22Rv1 (cell line): ENCODE measurements at regions not wholly inside any gene's neighbourhood (a gene's known extent, or its start where the extent isn't known, plus 50 kb on each side); places are given as distances from the start of the nearest gene placed in this dataset.

Experiments used
- H3K27ac ChIP-seq: fragments of 450-650 bp; 2 replicates; pipeline ENCODE4 v1.5.1; 2017
- ZFX ChIP-seq: fragments of 450-650 bp; IDR thresholded peaks from 2 replicates; pipeline ENCODE4 v1.6.1; 2017; ENCODE audit warnings: antibody characterized with exemption, borderline replicate concordance
- TF ChIP-seq, protein P1 (sequence below): fragments of 450-650 bp; IDR thresholded peaks from 2 replicates; pipeline ENCODE4 v1.5.1; 2017; ENCODE audit warnings: mild to moderate bottlenecking

DNA sequence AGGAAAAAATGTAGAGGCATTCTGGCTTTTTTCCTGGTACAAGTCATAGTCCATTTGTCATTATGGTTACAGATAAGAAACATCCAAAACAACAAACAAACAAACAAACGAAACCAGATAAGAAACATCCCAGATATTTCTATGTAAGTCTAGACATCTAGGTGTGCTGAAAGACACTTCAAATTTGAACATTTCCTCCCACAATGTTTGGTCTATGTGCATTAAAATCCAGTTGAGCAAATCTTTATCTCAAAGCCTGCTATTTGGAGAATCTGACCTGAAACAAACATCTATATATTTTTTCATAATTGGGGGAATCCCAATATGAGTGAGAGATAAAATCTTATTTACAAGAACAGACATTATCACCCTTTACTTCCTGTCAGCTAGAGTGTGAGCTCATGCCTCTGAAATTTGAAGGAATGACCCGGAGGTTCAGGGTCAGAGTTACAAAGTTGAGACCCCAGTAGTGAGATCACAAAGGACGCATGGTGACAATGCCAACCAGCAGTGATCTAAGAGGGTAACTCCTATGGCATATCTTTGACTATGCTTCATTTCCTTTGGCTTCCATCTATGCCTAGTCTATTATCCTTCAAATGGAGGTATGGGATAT is 182.9 kb upstream of the ATP1B1 start:
- H3K27ac ChIP-seq, result no peak overlapping the region
- TF ChIP-seq, protein P1, sequence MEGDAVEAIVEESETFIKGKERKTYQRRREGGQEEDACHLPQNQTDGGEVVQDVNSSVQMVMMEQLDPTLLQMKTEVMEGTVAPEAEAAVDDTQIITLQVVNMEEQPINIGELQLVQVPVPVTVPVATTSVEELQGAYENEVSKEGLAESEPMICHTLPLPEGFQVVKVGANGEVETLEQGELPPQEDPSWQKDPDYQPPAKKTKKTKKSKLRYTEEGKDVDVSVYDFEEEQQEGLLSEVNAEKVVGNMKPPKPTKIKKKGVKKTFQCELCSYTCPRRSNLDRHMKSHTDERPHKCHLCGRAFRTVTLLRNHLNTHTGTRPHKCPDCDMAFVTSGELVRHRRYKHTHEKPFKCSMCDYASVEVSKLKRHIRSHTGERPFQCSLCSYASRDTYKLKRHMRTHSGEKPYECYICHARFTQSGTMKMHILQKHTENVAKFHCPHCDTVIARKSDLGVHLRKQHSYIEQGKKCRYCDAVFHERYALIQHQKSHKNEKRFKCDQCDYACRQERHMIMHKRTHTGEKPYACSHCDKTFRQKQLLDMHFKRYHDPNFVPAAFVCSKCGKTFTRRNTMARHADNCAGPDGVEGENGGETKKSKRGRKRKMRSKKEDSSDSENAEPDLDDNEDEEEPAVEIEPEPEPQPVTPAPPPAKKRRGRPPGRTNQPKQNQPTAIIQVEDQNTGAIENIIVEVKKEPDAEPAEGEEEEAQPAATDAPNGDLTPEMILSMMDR, result no peak
- no peak for TF ChIP-seq ZFX

DNA sequence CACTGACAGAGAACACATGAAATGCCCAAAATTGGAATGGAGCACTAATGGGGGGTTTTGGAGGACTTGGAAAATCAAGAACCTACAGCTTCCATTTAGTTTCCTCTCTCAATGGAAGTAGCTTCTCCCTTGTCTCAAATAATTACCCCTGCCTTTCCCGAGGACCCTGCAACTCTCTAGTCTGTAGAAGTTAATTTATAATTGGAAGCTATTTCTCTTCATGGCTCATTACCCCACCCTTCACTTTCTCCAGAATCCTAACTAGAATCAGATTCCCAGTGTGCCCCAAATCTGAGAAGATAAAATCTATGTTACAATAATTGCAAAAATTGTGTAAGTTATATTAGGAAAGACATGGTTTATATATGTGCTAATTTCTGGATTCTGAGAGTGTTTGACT is 181.5 kb upstream of the ATP1B1 start:
- no peak overlapping the region for H3K27ac ChIP-seq
- TF ChIP-seq ZFX, result no peak
- TF ChIP-seq, protein P1, result no peak

DNA sequence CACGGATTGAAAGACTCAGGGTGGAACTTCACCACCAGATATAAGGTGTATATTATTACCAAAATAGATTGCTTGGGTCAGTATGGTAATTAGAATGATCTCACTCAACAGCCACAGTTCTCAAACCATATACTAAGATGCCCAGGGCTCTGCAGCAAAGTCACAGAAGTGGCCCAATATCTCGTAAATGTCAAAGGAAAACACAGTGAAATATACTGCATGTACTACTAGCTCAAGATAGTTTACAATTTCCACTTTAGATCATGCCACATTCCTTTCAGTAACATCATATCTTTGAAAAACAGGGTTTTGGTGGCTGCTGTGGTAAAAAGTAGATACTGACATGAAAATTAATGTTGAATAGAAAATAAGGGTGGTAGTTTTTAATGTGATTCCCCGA is 180.3 kb upstream of the ATP1B1 start:
- no peak overlapping the region for H3K27ac ChIP-seq
- TF ChIP-seq, protein P1, result no peak
- TF ChIP-seq ZFX, result no peak

DNA sequence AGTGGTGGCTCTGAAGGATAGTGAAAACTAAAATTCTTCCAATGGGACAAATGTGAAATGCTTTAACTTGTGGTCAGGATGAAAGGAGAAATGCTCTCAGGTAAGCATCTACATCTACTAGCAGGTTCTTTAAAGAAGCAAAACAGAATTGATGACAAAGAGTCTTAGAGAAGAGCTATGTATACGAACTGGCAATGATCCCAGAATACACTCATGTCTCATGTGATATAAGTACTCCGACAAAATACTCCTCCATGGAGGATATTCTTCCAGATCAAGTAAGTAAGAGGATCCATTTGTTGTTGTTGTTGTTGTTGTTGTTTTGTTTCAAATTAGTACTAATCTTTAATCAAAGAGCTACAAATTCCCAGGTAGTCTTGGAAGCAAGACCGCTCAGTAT is 174.0 kb upstream of the ATP1B1 start:
- TF ChIP-seq, protein P1, result no peak
- TF ChIP-seq ZFX, result no peak
- no peak overlapping the region for H3K27ac ChIP-seq

DNA sequence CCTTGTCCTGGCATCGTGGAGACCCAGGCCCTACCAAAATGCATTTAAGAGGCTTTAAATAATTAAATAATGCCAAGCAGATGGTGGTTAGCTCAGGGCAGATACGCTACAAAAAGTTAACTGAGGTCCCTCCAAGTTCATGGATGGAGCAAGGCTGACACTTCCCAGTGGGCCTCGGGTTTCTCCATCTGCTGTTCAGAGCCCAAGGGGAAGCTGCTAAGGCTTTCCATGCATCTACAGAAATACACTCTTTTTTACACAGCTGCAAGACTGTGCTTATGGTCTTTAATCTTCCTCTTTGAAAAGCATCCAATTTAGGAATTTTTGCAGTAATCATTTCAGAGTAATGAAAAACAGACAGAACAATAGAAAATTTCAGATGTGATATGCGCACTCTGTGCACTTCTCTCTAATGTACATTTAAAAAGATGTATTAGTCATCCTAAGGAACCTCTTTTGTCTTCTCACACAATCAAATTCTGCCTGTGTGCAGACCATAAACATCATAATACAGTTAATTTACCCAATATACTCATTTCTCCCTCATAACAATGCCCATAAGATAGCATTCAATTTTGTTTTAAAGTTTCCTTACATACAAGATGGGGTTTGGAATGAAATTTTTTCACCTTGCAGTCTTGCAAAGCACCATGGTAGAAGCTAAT is 173.2 kb upstream of the ATP1B1 start:
- H3K27ac ChIP-seq, result no peak overlapping the region
- TF ChIP-seq, protein P1, result no peak
- no peak for TF ChIP-seq ZFX

DNA sequence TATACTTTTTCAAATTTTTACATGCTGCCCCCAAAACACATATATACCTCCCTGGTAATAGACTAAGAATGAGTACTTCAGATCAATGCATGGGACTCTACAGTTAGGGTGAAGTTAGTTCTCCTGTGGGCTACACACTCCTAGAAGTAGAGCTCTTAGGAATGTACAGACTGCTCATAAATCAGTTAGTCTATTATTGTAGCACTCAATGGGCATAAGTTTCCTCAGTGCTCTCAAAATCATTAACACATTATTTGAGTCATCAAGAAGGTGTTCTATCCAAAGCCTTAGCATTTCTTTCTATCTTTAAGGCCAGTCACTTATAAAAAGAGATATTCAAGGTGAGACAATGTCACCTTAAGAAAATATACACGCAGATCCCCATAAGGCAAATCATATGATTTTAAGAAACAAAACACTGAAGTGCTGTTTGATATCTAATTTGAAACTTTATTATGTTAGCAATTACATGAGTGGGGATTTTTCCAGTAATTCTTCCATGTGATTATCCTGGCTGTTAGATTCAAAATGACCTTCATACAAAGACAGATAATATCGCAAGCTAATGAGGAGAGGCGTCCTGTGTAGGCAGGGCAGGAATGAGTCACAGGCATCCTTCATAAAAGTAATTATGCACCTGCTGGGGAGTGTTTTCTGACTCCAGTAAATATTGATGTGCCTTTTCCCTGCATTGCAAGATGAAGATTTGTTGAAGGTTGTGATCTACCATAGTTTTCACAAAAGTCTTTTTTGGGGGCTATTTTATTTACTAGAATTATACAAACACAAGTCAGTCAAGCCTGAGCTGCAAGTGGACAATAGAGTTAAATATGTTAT is 167.2 kb upstream of the ATP1B1 start:
- no peak overlapping the region for H3K27ac ChIP-seq
- no peak for TF ChIP-seq ZFX
- TF ChIP-seq, protein P1, result no peak

DNA sequence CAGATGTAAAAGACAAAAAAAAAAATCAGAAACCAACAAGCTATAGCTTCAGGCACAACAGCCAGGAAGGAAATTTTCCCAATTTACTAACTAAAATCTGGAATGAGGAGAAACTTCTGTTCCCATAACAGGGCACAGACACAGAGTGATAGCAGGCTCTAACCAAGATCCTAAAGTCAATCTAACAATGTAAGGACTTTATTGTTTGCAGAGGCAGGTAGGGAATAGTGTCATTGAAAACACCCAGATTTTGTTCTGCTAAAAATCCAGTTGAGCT is 166.6 kb upstream of the ATP1B1 start:
- TF ChIP-seq, protein P1, result no peak
- no peak for TF ChIP-seq ZFX
- H3K27ac ChIP-seq, result no peak overlapping the region
